ENCODE measurements at regions not wholly inside any gene's neighbourhood (a gene's known extent, or its start where the extent isn't known, plus 50 kb on each side); places are given as distances from the start of the nearest gene placed in this dataset.

GRCh38 chr7:108659261-108659660 is 89.6 kb downstream of the DNAJB9 start (continued):
- no peak for TF ChIP-seq ZBTB40 (IDR thresholded peaks at IDR 0.05; ENCODE audit: borderline replicate concordance)
- TF ChIP-seq BCL11A (IDR thresholded peaks at IDR 0.05; ENCODE audit: low read depth, low read length), result no peak
- TF ChIP-seq ZNF622 (IDR thresholded peaks at IDR 0.05), result no peak
- no peak for TF ChIP-seq RAD21 (IDR thresholded peaks at IDR 0.05; ENCODE audit: insufficient read depth, low read depth, low read length)
- TF ChIP-seq ETV6 (conservative IDR thresholded peaks at IDR 0.05 in 1 of 2, IDR thresholded peaks at IDR 0.05 in 1 of 2; ENCODE audit: borderline replicate concordance in 1 of 2, low read depth in 1 of 2), result no peak

GRCh38 chr7:108659867-108660266 is 90.2 kb downstream of the DNAJB9 start:
- POLR2A ChIA-PET, result no interaction called here
- no peak for TF ChIP-seq ATF7 (IDR thresholded peaks at IDR 0.05; ENCODE audit: low read depth)
- no peak for TF ChIP-seq ZBTB11 (CRISPR knock-in tag; IDR thresholded peaks at IDR 0.05)
- no peak for TF ChIP-seq SP1 (IDR thresholded peaks at IDR 0.05; ENCODE audit: low read depth, low read length)
- no peak for TF ChIP-seq E2F8 (IDR thresholded peaks at IDR 0.05; ENCODE audit: low read depth, partially characterized antibody)

More at GRCh38 chr7:108659867-108660266, 90.2 kb downstream of the DNAJB9 start:
- Histone ChIP-seq H3K9ac (ENCODE audit: control insufficient read depth, insufficient read depth, low read length) (no peak overlapping the region), H3K79me2 (ENCODE audit: control insufficient read depth, insufficient read depth, low read length) (no peaks in the 10 kb centered on the region), H3K4me1 (ENCODE audit: control insufficient read depth, insufficient read depth, low read length) (no peaks in the 10 kb centered on the region), H2AFZ (ENCODE audit: control insufficient read depth, low read depth, low read length) (no peak overlapping the region), H3K9me3 (replicated peaks; ENCODE audit: control insufficient read depth, insufficient read depth, low read length) (no peaks in the 10 kb centered on the region), H4K20me1 (ENCODE audit: control insufficient read depth, insufficient read depth) (no peaks in the 10 kb centered on the region), H3K4me3 (no peak overlapping the region), H3K36me3 (ENCODE audit: control insufficient read depth in 2 of 2, insufficient read depth in 2 of 2, low read length in 1 of 2) (no peaks in the 10 kb centered on the region), H3K4me2 (ENCODE audit: control insufficient read depth, insufficient read depth) (no peak overlapping the region), H3K27ac (ENCODE audit: control insufficient read depth, insufficient read depth) (no peak overlapping the region), H3K27me3 (replicated peaks in 1 of 2; ENCODE audit: control insufficient read depth in 2 of 2, insufficient read depth in 2 of 2, low read length in 1 of 2) (no peaks in the 10 kb centered on the region; a peak in 1 of 4 replicates)
- DNase-seq (ENCODE audit: low read depth, low spot score) (no peak), FAIRE-seq (no peak), ATAC-seq (no peak)
- ChIA-PET RAD21 (ENCODE audit: unreplicated experiment) (no interaction called here), CTCF (no interaction called here), SMC1A (ENCODE audit: uncharacterized antibody, unreplicated experiment) (no interaction called here)
- in situ Hi-C loops (cut with MboI), result no loop called here
- BruUV-seq (replicated peaks), result no TSS peak
- intact Hi-C loops (cut with micrococcal nuclease; ENCODE audit: unreplicated experiment), result no loop called here
- WGBS (ENCODE audit: insufficient coverage, insufficient replicate concordance, low lambda C conversion rate, missing lambda C conversion rate), result 0% methylated on average over 2 of the region's 2 CpGs
